Peyer's patch (tissue), 4 donors: ENCODE measurements at regions not wholly inside any gene's neighbourhood (a gene's known extent, or its start where the extent isn't known, plus 50 kb on each side); places are given as distances from the start of the nearest gene placed in this dataset.

Source experiments
- POLR2A ChIP-seq, 2 donors: fragments of 450-650 bp; IDR thresholded peaks; one replicate each; pipeline ENCODE4 v1.5.1; 2017; ENCODE audit warnings: antibody characterized with exemption in 2 of 2, mild to moderate bottlenecking in 2 of 2, moderate library complexity in 2 of 2
- TF ChIP-seq, protein P1 (sequence below), 6 experiments: fragments of 450-650 bp in 4 of 6; fragments of 200-600 bp in 2 of 6; sonication (generic) in 1 of 6; IDR thresholded peaks; one replicate each; pipeline ENCODE4 v1.5.1; 2017 to 2019; ENCODE audit warnings: antibody characterized with exemption in 6 of 6, mild to moderate bottlenecking in 3 of 6, moderate library complexity in 1 of 6

GRCh38 chr13:88978607-88979006 lies 1307.4 kb downstream of the SLITRK5 start:
- TF ChIP-seq, protein P1, sequence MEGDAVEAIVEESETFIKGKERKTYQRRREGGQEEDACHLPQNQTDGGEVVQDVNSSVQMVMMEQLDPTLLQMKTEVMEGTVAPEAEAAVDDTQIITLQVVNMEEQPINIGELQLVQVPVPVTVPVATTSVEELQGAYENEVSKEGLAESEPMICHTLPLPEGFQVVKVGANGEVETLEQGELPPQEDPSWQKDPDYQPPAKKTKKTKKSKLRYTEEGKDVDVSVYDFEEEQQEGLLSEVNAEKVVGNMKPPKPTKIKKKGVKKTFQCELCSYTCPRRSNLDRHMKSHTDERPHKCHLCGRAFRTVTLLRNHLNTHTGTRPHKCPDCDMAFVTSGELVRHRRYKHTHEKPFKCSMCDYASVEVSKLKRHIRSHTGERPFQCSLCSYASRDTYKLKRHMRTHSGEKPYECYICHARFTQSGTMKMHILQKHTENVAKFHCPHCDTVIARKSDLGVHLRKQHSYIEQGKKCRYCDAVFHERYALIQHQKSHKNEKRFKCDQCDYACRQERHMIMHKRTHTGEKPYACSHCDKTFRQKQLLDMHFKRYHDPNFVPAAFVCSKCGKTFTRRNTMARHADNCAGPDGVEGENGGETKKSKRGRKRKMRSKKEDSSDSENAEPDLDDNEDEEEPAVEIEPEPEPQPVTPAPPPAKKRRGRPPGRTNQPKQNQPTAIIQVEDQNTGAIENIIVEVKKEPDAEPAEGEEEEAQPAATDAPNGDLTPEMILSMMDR (IDR thresholded peaks at IDR 0.05) = no peak
- TF ChIP-seq POLR2A (IDR thresholded peaks at IDR 0.05) = no peak
